ENCODE measurements at regions not wholly inside any gene's neighbourhood (a gene's known extent, or its start where the extent isn't known, plus 50 kb on each side); places are given as distances from the start of the nearest gene placed in this dataset.

- TF ChIP-seq REST (IDR thresholded peaks at IDR 0.05; ENCODE audit: low read depth), result no peak
- TF ChIP-seq EP300 (IDR thresholded peaks at IDR 0.05; ENCODE audit: borderline replicate concordance), result no peak
- no peak for TF ChIP-seq RAD21 (IDR thresholded peaks at IDR 0.05; ENCODE audit: low read depth)
- TF ChIP-seq TCF12 (IDR thresholded peaks at IDR 0.05; ENCODE audit: low read depth), result no peak
- TF ChIP-seq CEBPB (IDR thresholded peaks at IDR 0.05), result no peak
- no peak for TF ChIP-seq MAX (IDR thresholded peaks at IDR 0.05)
- no peak for TF ChIP-seq ZBTB7A (IDR thresholded peaks at IDR 0.05; ENCODE audit: low read depth)
- TF ChIP-seq TEAD4 (IDR thresholded peaks at IDR 0.05), result no peak
- TF ChIP-seq EGR1 (IDR thresholded peaks at IDR 0.05), result no peak
- no peak for TF ChIP-seq TAF1 (IDR thresholded peaks at IDR 0.05; ENCODE audit: low read depth)
- no peak for TF ChIP-seq CREB1 (IDR thresholded peaks at IDR 0.05; ENCODE audit: low read depth)
- TF ChIP-seq YY1 (IDR thresholded peaks at IDR 0.05; ENCODE audit: low read depth), result no peak
- TF ChIP-seq NFIC (IDR thresholded peaks at IDR 0.05), result no peak
Measured at GRCh38 chr15:70292076-70292760, 194.5 kb upstream of the TLE3 start.

All from Ishikawa (cell line).